GM19238 (cell line): ENCODE measurements at regions not wholly inside any gene's neighbourhood (a gene's known extent, or its start where the extent isn't known, plus 50 kb on each side); places are given as distances from the start of the nearest gene placed in this dataset.

Experiments used
- DNase-seq: peaks from one replicate; pipeline ENCODE4 v3.0.0; 2011; ENCODE audit warnings: low spot score; ENCODE audit not compliant: insufficient read length

- no peak for DNase-seq
Observed at GRCh38 chr22:48393041-48393370, 1434.7 kb downstream of the BRD1 start.

DNA sequence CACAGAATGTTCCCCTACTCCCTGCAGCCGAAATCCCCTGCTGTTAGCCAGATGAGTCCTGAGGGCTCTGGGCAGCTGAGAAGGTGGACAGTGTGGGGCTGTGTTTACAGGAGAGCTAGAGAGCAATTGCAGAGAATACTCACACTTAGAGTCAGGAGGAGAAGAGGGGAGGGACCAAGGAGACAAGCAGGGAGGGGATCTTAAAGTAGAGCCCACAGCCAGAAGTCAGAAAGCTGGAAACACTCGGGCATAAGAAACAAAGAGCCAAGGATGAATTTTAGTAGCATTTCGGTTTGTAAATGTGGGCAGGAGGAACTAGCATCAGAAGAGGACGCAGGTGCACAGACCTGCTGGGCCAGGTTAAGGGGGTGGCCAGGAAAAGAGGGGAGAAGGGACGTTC lies 1435.9 kb downstream of the BRD1 start:
- DNase-seq, result no peak

- no peak for DNase-seq
Observed at GRCh38 chr22:48391171-48391711, 1436.4 kb downstream of the BRD1 start.

DNA sequence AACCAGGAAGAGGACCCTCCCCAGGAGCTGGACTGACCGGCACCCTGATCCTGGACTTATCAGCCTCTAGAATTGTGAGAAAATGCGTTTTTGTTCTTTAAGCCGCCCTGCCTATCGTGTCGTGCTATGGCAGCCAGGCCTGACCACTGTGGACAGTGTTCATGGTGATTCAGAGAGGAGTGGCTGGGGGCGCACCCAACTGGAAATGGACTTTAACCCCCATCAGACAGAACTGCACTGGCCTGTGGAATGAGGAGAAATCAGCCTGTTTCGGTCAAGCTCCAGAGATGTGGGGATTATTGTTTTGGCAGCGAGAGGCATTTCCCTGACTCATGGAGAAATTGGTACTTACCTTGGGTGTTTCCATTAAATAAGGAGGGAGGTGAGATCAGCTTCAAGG lies 1437.8 kb downstream of the BRD1 start:
- DNase-seq, result no peak

DNA sequence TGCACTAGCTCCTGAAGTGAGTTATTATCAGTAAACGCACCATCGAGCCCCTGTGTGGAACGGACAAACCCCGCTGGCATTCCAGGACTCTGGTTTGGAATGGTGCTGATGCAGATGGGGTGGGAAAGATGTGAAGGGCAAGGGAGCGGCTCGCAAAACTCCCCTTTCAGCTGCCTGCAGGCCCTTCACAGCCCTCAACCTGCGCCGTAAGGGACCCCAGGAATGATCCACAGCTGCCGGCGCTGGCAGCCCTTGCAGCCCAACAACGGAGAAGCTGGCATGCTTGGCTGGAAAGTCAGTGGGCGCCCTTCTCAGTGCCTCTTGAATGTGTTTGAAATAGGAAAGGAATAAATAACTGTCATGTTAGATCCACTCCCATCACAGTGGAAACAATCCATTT lies 1445.5 kb downstream of the BRD1 start:
- no peak for DNase-seq

DNA sequence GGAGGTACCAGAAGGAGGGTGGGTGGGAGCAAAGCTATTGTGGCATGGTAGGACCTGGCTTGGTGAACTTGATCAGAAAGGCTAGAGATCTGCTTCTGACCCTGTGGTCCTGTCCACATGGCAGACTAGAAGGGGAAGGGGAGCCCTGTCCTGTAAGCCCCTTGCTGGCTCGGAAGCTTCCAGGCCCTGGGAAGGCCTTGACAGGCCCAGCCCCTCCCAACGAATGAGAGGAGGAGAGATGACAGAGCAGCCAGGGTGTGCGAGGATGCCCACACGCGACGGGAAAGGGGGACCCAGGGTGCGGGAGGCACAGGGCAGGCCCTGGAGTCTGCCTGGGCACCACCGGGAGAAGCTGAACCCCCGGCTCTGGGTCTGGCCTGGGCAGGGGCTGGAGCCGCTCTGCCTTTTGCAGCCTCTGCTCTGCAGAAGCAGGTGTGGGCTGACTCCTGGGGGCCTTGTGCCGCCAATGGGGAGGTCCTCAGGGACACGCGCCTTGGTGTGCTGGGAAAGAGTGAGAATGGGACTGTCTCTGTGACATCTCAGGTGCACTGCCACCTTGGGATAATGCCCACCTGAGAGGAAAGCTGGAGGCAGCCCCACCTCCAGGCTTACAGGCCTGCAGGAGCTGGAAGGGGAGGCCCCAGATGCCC lies 1447.5 kb downstream of the BRD1 start:
- DNase-seq, result no peak

DNA sequence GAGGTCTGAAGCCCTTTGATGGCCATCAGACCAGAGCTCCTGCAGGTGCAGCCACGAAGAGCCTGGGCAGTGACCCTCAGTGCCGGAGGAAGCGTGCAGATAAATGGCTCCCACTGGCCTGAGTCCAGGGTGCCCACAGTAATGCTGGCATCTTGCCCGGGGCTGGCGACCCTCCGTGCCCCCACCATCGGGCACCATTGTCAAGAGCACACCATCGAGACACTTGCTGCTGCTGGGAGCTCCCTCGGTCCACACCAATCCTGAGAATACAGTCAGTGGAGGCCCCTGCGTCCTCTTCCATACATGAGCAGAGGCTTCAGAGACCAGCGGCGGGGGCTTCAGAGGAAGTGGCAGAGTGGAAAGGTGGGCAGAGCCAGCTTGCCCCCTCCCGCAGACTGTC lies 1448.3 kb downstream of the BRD1 start:
- DNase-seq, result no peak

DNA sequence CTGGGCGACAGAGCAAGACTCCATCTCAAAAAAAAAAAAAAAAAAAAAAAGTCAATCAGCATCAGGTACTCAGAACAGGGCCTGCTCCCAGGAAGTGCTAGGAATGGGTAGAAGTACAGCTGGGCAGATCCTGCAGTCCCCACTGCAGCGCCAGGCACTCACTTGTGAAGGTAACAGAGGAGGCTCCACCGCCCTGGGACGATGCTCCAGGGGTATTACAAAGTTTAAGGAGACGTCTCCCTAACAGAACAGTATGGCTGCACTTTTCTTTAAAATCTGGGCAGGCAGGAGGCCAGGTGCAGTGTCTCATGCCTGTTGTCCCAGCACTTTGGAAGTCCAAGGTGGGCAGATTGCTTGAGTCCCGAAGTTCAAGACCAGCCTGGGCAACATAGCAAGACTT lies 1449.0 kb downstream of the BRD1 start:
- no peak for DNase-seq

DNA sequence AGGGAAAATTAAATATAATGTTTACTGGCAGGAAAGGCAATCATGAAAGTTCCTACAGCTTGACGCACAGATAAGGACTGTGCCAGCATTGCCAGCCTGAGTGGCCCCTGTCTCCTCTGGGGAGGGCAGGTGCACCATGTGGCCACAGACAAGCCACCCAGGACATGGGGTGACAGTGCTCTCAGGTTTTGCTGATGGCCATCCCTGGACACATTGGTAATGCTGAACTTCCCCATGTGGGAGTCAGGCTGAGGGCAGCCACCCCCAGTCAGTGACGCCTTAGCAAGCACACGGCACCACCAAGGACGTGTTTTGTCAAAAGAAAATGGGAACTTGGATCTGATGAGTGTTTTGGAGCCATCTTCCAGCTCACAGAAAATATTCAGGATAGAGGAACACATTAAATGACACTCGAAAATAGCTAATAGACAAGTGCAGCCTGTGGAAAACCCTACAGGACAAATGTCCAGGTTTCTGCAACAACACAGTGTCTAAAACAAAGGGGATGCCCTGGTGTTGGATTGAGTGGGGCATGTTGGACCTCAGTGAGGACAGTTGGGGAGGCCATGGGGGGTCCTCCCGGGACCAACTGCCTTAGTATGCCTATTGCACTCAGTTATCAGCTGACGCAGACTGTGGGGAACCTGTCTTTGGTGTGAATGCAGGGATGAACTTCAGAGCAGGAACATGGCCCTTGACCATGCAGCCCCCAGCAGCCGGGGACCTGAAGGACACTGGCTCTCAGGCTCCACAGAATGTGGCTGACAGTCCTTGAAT lies 1450.5 kb downstream of the BRD1 start:
- DNase-seq, result no peak

GRCh38 chr22:48376428-48376827 lies 1451.2 kb downstream of the BRD1 start:
- DNase-seq, result no peak

DNA sequence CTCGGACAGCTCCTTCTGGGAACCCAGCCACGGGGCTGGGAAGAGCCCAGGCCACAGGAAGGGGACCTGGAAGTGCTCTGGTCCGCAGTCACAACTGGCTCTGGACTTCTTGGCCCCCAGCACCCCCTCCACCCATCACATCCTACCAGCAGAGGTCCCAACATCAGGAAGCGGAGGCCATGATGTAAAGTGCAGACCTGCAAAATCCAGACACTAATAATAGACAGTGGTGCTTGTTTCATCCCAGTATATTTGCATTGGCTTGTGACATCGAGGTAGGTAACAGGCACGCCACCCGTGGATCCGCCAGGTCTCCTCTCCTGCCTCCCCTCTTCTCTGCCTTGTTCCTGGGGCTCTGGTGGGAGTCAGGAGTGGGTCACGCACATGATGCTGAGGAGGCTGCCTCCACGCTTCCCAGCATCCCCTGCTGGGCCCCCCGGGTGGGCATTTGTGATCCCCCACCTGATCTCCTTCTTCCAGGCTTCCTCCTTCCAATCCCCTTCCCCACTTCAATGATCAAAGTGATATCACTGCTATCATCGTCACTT lies 1454.0 kb downstream of the BRD1 start:
- no peak for DNase-seq

GRCh38 chr22:48372390-48372789 lies 1455.3 kb downstream of the BRD1 start:
- DNase-seq, result no peak

DNA sequence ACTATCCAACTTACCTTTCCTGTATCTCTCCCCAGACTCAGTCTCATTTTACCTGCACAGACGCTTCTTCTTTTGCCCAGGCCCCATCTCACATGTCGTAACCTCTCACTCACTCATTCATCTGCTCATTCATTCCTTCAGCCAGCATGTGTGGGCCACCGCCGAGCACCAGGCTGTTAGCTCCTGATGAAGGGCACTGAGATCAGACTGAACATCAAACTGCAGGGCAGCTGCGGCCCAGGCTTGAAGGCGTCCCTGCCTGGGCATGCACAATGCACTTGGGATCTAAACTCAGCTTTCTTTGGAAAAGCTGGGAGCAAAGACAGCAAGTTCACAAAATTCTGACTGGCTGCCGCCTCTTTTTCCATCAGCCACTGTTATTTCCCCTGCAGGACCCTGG lies 1456.3 kb downstream of the BRD1 start:
- no peak for DNase-seq

GRCh38 chr22:48370508-48371325 lies 1457.0 kb downstream of the BRD1 start:
- DNase-seq, result no peak

DNA sequence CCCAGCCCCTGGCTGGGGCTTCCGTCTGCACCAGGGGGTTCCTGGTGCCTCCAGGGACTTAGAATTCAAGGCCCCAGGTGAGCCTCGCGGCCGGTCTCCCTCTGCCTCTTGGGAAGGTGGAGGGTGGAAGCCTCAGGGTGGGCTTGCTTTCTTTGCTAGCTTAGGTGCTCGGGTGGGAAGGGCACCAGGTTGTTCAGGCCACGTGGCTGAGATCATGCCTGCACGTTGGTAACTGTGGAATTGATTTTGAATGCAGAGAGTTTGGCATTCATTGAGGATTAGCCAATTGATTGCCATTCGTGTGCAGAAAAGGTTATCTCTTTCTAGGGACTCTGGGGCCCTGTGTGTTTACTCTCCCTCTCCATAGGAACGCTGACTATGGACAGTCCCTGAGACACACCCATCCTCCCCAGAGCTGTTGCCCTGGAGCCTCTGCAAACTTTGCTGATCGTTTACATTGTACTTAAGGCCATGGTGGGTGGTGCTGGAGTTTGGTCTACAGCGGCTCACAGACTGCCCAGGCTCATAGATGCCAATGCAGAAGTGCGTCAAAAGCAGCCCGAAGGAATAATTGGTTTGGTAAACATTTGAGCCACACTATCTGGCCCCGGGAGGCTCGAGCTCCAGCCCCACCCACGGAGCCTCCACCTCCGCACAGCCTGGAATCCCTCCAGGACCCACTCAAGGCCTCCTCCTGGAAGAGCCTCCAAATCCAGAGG lies 1457.7 kb downstream of the BRD1 start:
- DNase-seq, result no peak

DNA sequence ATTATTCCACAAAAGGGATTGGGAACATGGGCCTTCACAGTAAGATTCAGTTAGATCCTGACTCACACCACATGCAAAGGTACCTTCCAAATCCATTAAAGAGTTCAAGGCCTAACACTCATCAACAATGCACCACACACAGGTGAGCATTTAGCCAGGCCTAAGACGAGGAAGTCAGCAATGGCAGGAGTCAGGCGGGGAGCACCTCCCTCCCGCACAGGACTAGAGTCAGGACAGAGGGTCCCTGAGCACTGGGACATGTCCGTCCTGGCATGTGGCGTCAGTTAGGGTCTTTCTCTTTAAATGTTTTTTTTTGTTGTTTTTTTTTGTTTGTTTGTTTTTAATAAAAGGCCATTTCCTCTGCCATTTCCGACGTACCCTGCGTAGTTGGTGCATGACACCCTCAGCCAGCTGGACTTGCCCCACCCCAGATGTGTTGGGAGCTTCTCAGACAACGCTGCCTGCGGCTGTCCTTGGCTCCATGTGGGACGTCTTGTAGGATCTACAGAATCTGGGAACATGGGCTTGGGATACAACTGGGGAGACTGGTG lies 1458.6 kb downstream of the BRD1 start:
- no peak for DNase-seq

- no peak for DNase-seq
Observed at GRCh38 chr22:48367731-48368130, 1459.9 kb downstream of the BRD1 start.

GRCh38 chr22:48366591-48366990 lies 1461.1 kb downstream of the BRD1 start:
- DNase-seq, result no peak

DNA sequence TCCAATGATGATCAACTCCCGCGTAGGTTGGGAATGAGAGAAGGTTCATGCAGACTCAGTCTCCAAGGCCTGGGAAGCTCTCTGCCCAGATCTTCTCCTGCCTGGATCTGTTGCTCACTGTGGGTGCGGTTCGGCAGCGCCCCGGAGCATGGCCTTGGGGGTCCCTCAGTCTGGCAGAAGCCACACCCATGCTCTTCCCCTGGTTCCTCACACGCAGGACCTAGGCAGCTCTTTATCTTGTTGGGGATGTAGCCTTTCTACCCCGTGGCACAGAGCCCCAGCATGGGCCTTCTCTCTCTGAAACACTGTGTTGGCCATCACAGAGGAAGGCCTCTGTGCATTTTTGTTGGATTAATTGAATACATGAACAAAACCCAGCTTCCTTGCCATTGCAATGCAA lies 1461.6 kb downstream of the BRD1 start:
- no peak for DNase-seq

DNA sequence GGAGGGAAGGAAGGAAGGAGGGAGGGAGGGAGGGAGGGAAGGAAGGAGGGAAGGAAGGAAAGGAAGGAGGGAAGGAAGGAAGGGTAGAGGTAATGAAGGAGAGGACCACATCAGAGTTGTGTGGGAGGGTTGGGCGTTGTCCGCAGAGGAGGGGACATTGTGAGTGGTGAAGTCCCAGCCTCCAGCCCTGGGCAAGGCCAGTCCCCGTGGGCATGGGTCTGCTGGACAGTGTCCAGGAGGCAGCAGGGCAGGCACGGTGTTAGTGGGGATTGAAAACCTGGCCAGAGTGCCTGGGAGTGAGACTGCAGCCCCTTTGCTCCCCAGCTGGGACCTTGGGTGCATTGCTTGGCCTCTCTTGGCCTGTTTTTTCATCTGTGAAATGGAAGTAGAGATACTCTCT lies 1462.3 kb downstream of the BRD1 start:
- DNase-seq, result no peak
